ENCODE measurements at regions not wholly inside any gene's neighbourhood (a gene's known extent, or its start where the extent isn't known, plus 50 kb on each side); places are given as distances from the start of the nearest gene placed in this dataset.

GRCh38 chr5:15069407-15069905, 197.9 kb upstream of the ANKH start:
- Histone ChIP-seq H3K4me3 (ENCODE audit: low read depth in 1 of 5, low read length in 5 of 5) (no peak overlapping the region), H3K9ac (ENCODE audit: low read length in 5 of 5) (no peak overlapping the region), H3K36me3 (ENCODE audit: control insufficient read depth in 5 of 5, insufficient read depth in 5 of 5, low read length in 5 of 5) (no peaks in the 10 kb centered on the region), H3K27ac (ENCODE audit: low read depth, low read length) (no peak overlapping the region), H3K27me3 (ENCODE audit: control insufficient read depth in 5 of 5, insufficient read depth in 4 of 5, low read length in 5 of 5) (no peaks in the 10 kb centered on the region), H3K9me3 (ENCODE audit: control insufficient read depth in 5 of 5, low read length in 5 of 5) (peaks cover 0 to 5% (median 0%) of the 10 kb centered on the region in 5 donors), H3K4me1 (ENCODE audit: control insufficient read depth in 5 of 5, insufficient read depth in 5 of 5, low read length in 5 of 5) (no peaks in the 10 kb centered on the region)

DNA sequence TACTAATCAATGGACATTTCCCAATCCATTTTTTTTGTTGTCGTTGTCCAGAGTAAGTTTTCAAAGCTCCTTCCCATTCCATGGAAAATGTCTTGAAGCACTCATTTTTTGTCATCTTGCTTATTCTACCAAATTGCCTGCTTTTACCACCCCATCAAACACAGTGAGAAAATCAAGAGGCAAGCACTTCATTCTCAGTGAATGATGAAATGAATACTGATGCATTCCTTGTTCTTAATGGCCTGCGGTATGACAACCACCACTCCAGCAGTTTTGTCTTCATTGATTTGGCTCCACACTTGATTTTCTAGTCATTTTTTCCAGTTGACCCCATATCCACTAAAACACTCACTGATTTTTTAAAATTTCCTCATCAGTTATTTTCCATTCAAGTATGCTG, 193.5 kb upstream of the ANKH start:
- H3K9ac ChIP-seq (ENCODE audit: low read length in 5 of 5) = no peak overlapping the region

GRCh38 chr5:15064396-15064795, 192.8 kb upstream of the ANKH start:
- peaks cover 0 to 5% (median 0%) of the 10 kb centered on the region in 5 donors for H3K9me3 ChIP-seq (ENCODE audit: control insufficient read depth in 5 of 5, low read length in 5 of 5)
- H3K27ac ChIP-seq (ENCODE audit: low read depth, low read length) = no peak overlapping the region
- no peak overlapping the region for H3K9ac ChIP-seq (ENCODE audit: low read length in 5 of 5)
- H3K36me3 ChIP-seq (ENCODE audit: control insufficient read depth in 5 of 5, insufficient read depth in 5 of 5, low read length in 5 of 5) = no peaks in the 10 kb centered on the region
- H3K4me3 ChIP-seq (ENCODE audit: low read depth in 1 of 5, low read length in 5 of 5) = no peak overlapping the region
- H3K27me3 ChIP-seq (ENCODE audit: control insufficient read depth in 5 of 5, insufficient read depth in 4 of 5, low read length in 5 of 5) = no peaks in the 10 kb centered on the region
- H3K4me1 ChIP-seq (ENCODE audit: control insufficient read depth in 5 of 5, insufficient read depth in 5 of 5, low read length in 5 of 5) = no peaks in the 10 kb centered on the region

More for the DNA sequence above, 193.5 kb upstream of the ANKH start:
- Histone ChIP-seq H3K36me3 (ENCODE audit: control insufficient read depth in 5 of 5, insufficient read depth in 5 of 5, low read length in 5 of 5) (no peaks in the 10 kb centered on the region), H3K4me1 (ENCODE audit: control insufficient read depth in 5 of 5, insufficient read depth in 5 of 5, low read length in 5 of 5) (no peaks in the 10 kb centered on the region), H3K27me3 (ENCODE audit: control insufficient read depth in 5 of 5, insufficient read depth in 4 of 5, low read length in 5 of 5) (no peaks in the 10 kb centered on the region), H3K9me3 (ENCODE audit: control insufficient read depth in 5 of 5, low read length in 5 of 5) (peaks cover 0 to 5% (median 0%) of the 10 kb centered on the region in 5 donors), H3K4me3 (ENCODE audit: low read depth in 1 of 5, low read length in 5 of 5) (no peak overlapping the region), H3K27ac (ENCODE audit: low read depth, low read length) (no peak overlapping the region)

- H3K27me3 ChIP-seq (ENCODE audit: control insufficient read depth in 5 of 5, insufficient read depth in 4 of 5, low read length in 5 of 5) = peaks cover 0 to 4% (median 0%) of the 10 kb centered on the region in 5 donors
- peaks cover 0 to under 1% (median 0%) of the 10 kb centered on the region in 5 donors for H3K9me3 ChIP-seq (ENCODE audit: control insufficient read depth in 5 of 5, low read length in 5 of 5)
- H3K27ac ChIP-seq (ENCODE audit: low read depth, low read length) = no peak overlapping the region
- H3K36me3 ChIP-seq (ENCODE audit: control insufficient read depth in 5 of 5, insufficient read depth in 5 of 5, low read length in 5 of 5) = no peaks in the 10 kb centered on the region
- H3K4me1 ChIP-seq (ENCODE audit: control insufficient read depth in 5 of 5, insufficient read depth in 5 of 5, low read length in 5 of 5) = no peaks in the 10 kb centered on the region
- H3K9ac ChIP-seq (ENCODE audit: low read length in 5 of 5) = no peak overlapping the region
- H3K4me3 ChIP-seq (ENCODE audit: low read depth in 1 of 5, low read length in 5 of 5) = no peak overlapping the region
Observed at GRCh38 chr5:15056988-15057592, 185.5 kb upstream of the ANKH start.

- no peak overlapping the region for H3K27ac ChIP-seq (ENCODE audit: low read depth, low read length)
- H3K4me3 ChIP-seq (ENCODE audit: low read depth in 1 of 5, low read length in 5 of 5) = no peak overlapping the region
- no peaks in the 10 kb centered on the region for H3K36me3 ChIP-seq (ENCODE audit: control insufficient read depth in 5 of 5, insufficient read depth in 5 of 5, low read length in 5 of 5)
- no peak overlapping the region for H3K9ac ChIP-seq (ENCODE audit: low read length in 5 of 5)
- peaks cover 0 to 4% (median 0%) of the 10 kb centered on the region in 5 donors for H3K27me3 ChIP-seq (ENCODE audit: control insufficient read depth in 5 of 5, insufficient read depth in 4 of 5, low read length in 5 of 5)
- H3K4me1 ChIP-seq (ENCODE audit: control insufficient read depth in 5 of 5, insufficient read depth in 5 of 5, low read length in 5 of 5) = no peaks in the 10 kb centered on the region
- H3K9me3 ChIP-seq (ENCODE audit: control insufficient read depth in 5 of 5, low read length in 5 of 5) = peaks cover 0 to 11% (median 0%) of the 10 kb centered on the region in 5 donors
Observed at GRCh38 chr5:15044521-15044920, 172.9 kb upstream of the ANKH start.

DNA sequence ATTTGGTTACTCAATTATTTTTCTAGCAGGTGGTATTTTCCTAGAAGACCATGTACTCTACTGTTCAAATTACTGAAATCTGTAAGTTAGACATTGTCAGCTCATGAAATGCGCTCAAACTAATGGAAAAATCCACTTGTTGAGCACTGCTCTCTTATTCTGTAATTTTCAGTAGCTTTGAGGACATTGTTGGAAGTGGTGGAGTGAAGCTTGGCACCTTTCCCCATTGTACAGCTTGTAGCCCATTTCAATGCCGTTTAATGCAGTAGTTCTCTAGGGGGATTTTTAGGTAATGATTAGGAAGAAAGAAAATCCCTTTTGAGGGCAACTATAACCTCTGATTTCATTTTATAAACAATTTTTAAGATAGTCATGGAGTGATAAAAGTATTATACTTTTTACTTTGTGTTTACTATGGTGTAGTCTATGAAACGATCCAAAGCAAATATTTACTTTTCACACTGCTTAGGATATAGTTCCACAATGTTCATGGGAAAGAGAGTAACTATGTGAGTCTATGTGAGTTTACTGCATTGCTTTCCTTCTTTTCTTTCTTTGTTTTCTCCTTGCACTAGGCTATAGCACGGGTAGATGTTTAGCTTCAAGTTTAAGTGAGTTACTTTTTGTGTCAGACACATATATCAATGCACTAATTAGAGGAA, 165.8 kb upstream of the ANKH start:
- peaks cover 0 to 25% (median 11%) of the 10 kb centered on the region in 5 donors for H3K9me3 ChIP-seq (ENCODE audit: control insufficient read depth in 5 of 5, low read length in 5 of 5)
- no peak overlapping the region for H3K9ac ChIP-seq (ENCODE audit: low read length in 5 of 5)
- no peak overlapping the region for H3K4me3 ChIP-seq (ENCODE audit: low read depth in 1 of 5, low read length in 5 of 5)
- H3K4me1 ChIP-seq (ENCODE audit: control insufficient read depth in 5 of 5, insufficient read depth in 5 of 5, low read length in 5 of 5) = no peaks in the 10 kb centered on the region
- H3K27ac ChIP-seq (ENCODE audit: low read depth, low read length) = no peak overlapping the region
- no peaks in the 10 kb centered on the region for H3K27me3 ChIP-seq (ENCODE audit: control insufficient read depth in 5 of 5, insufficient read depth in 4 of 5, low read length in 5 of 5)
- H3K36me3 ChIP-seq (ENCODE audit: control insufficient read depth in 5 of 5, insufficient read depth in 5 of 5, low read length in 5 of 5) = peaks cover 0 to 4% (median 0%) of the 10 kb centered on the region in 5 donors

GRCh38 chr5:15034379-15034778, 162.8 kb upstream of the ANKH start:
- Histone ChIP-seq H3K36me3 (ENCODE audit: control insufficient read depth in 5 of 5, insufficient read depth in 5 of 5, low read length in 5 of 5) (peaks cover 0 to 4% (median 0%) of the 10 kb centered on the region in 5 donors), H3K4me1 (ENCODE audit: control insufficient read depth in 5 of 5, insufficient read depth in 5 of 5, low read length in 5 of 5) (no peaks in the 10 kb centered on the region), H3K4me3 (ENCODE audit: low read depth in 1 of 5, low read length in 5 of 5) (no peak overlapping the region), H3K9ac (ENCODE audit: low read length in 5 of 5) (no peak overlapping the region), H3K27me3 (ENCODE audit: control insufficient read depth in 5 of 5, insufficient read depth in 4 of 5, low read length in 5 of 5) (no peaks in the 10 kb centered on the region), H3K27ac (ENCODE audit: low read depth, low read length) (no peak overlapping the region), H3K9me3 (ENCODE audit: control insufficient read depth in 5 of 5, low read length in 5 of 5) (peaks cover 0 to 14% (median 11%) of the 10 kb centered on the region in 5 donors)

- H3K4me3 ChIP-seq (ENCODE audit: low read depth in 1 of 5, low read length in 5 of 5) = no peak overlapping the region
- no peaks in the 10 kb centered on the region for H3K36me3 ChIP-seq (ENCODE audit: control insufficient read depth in 5 of 5, insufficient read depth in 5 of 5, low read length in 5 of 5)
- H3K9ac ChIP-seq (ENCODE audit: low read length in 5 of 5) = no peak overlapping the region
- no peaks in the 10 kb centered on the region for H3K4me1 ChIP-seq (ENCODE audit: control insufficient read depth in 5 of 5, insufficient read depth in 5 of 5, low read length in 5 of 5)
- no peak overlapping the region for H3K27ac ChIP-seq (ENCODE audit: low read depth, low read length)
- no peaks in the 10 kb centered on the region for H3K9me3 ChIP-seq (ENCODE audit: control insufficient read depth in 5 of 5, low read length in 5 of 5)
- H3K27me3 ChIP-seq (ENCODE audit: control insufficient read depth in 5 of 5, insufficient read depth in 4 of 5, low read length in 5 of 5) = no peaks in the 10 kb centered on the region
Observed at GRCh38 chr5:15031180-15031579, 159.6 kb upstream of the ANKH start.

- no peak overlapping the region for H3K4me3 ChIP-seq (ENCODE audit: low read depth in 1 of 5, low read length in 5 of 5)
- no peak overlapping the region for H3K27ac ChIP-seq (ENCODE audit: low read depth, low read length)
- peaks cover 0 to 5% (median 0%) of the 10 kb centered on the region in 5 donors for H3K9me3 ChIP-seq (ENCODE audit: control insufficient read depth in 5 of 5, low read length in 5 of 5)
- H3K36me3 ChIP-seq (ENCODE audit: control insufficient read depth in 5 of 5, insufficient read depth in 5 of 5, low read length in 5 of 5) = no peaks in the 10 kb centered on the region
- no peaks in the 10 kb centered on the region for H3K27me3 ChIP-seq (ENCODE audit: control insufficient read depth in 5 of 5, insufficient read depth in 4 of 5, low read length in 5 of 5)
- no peaks in the 10 kb centered on the region for H3K4me1 ChIP-seq (ENCODE audit: control insufficient read depth in 5 of 5, insufficient read depth in 5 of 5, low read length in 5 of 5)
- H3K9ac ChIP-seq (ENCODE audit: low read length in 5 of 5) = no peak overlapping the region
Observed at GRCh38 chr5:15027764-15028163, 156.2 kb upstream of the ANKH start.

DNA sequence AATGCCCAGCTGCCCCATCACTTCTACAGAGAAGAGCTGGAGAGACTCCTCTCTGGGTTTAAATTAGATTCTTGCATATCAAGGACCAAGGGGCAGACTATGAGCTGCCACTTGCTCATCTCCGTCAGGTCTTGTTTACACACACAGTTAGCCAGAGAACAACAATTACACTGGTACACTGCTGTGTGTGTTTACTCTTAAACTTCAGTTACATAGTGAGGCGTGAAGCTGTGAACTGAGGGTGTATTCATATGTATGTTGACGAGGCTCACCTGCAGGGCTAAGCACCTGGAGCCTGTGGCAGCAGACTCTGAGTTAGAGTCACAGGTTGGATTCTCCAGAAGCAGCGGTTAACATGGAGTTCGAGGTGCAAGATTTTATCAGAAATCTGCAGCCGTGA, 155.4 kb upstream of the ANKH start:
- Histone ChIP-seq H3K4me3 (ENCODE audit: low read depth in 1 of 5, low read length in 5 of 5) (no peak overlapping the region), H3K36me3 (ENCODE audit: control insufficient read depth in 5 of 5, insufficient read depth in 5 of 5, low read length in 5 of 5) (no peaks in the 10 kb centered on the region), H3K9me3 (ENCODE audit: control insufficient read depth in 5 of 5, low read length in 5 of 5) (peaks cover 0 to 5% (median 0%) of the 10 kb centered on the region in 5 donors), H3K27me3 (ENCODE audit: control insufficient read depth in 5 of 5, insufficient read depth in 4 of 5, low read length in 5 of 5) (no peaks in the 10 kb centered on the region), H3K27ac (ENCODE audit: low read depth, low read length) (no peak overlapping the region), H3K4me1 (ENCODE audit: control insufficient read depth in 5 of 5, insufficient read depth in 5 of 5, low read length in 5 of 5) (peaks cover 0 to under 1% (median 0%) of the 10 kb centered on the region in 5 donors), H3K9ac (ENCODE audit: low read length in 5 of 5) (no peak overlapping the region)

All from subcutaneous abdominal adipose tissue (tissue), 5 donors.